GM12878 (cell line): ENCODE measurements at regions not wholly inside any gene's neighbourhood (a gene's known extent, or its start where the extent isn't known, plus 50 kb on each side); places are given as distances from the start of the nearest gene placed in this dataset.

Source experiments
- ATF2 ChIP-seq: IDR thresholded peaks from 2 replicates; pipeline ENCODE4 v1.6.1; 2012; ENCODE audit warnings: low read length, inconsistent platforms
- CTCF ChIP-seq, 3 experiments: IDR thresholded peaks in 2 of 3; conservative IDR thresholded peaks in 1 of 3; 2 replicates each; pipeline ENCODE4 v1.5.1; 2011; ENCODE audit warnings: low read depth in 3 of 3, low read length in 3 of 3, mild to moderate bottlenecking in 3 of 3, control low read depth in 2 of 3, moderate library complexity in 2 of 3, inconsistent platforms in 1 of 3, mixed read lengths in 1 of 3; ENCODE audit not compliant: control insufficient read depth in 2 of 3, insufficient read depth in 1 of 3; ENCODE audit errors: extremely low read depth in 1 of 3
- ESRRA ChIP-seq: IDR thresholded peaks from 2 replicates; pipeline ENCODE4 v1.6.1; 2012; ENCODE audit warnings: mild to moderate bottlenecking, low read length, improper control_type of control experiment
- MEF2A ChIP-seq: IDR thresholded peaks from 2 replicates; pipeline ENCODE4 v1.6.1; 2011; ENCODE audit warnings: low read depth, mild to moderate bottlenecking, low read length, moderate library complexity; ENCODE audit not compliant: insufficient read depth
- RCOR1 ChIP-seq: conservative IDR thresholded peaks from 2 replicates; pipeline ENCODE4 v1.6.1; 2012; ENCODE audit warnings: low read depth, low read length, improper control_type of control experiment
- SPI1 ChIP-seq: IDR thresholded peaks from 2 replicates; pipeline ENCODE4 v1.6.1; 2011; ENCODE audit warnings: low read depth, mild to moderate bottlenecking, low read length, moderate library complexity, borderline replicate concordance; ENCODE audit not compliant: insufficient read depth

GRCh38 chr21:16154951-16155635, 425.3 kb downstream of the USP25 start:
- no peak for TF ChIP-seq RCOR1
- TF ChIP-seq CTCF (IDR thresholded peaks at IDR 0.05 in 2 of 3, conservative IDR thresholded peaks at IDR 0.05 in 1 of 3; ENCODE audit: control insufficient read depth in 2 of 3, extremely low read depth in 1 of 3, insufficient read depth in 1 of 3, low read depth in 3 of 3, low read length in 3 of 3), result no peak
- TF ChIP-seq ESRRA, result no peak
- no peak for TF ChIP-seq ATF2
- TF ChIP-seq MEF2A, result no peak
- no peak for TF ChIP-seq SPI1
